GM13977 (cell line): ENCODE measurements at regions not wholly inside any gene's neighbourhood (a gene's known extent, or its start where the extent isn't known, plus 50 kb on each side); places are given as distances from the start of the nearest gene placed in this dataset.
"Not testable (repeated sequence)": the region's sequence is repeated elsewhere in the genome, so short reads cannot be mapped to it uniquely, and the experiment has no call there.

Experiments used
- DNase-seq: peaks from one replicate; pipeline ENCODE4 v3.0.0; 2012; ENCODE audit warnings: low spot score
- CTCF ChIP-seq: IDR thresholded peaks from 2 replicates; pipeline ENCODE4 v1.5.1; 2012; ENCODE audit warnings: mild to moderate bottlenecking, control low read depth; ENCODE audit not compliant: insufficient read depth; ENCODE audit errors: extremely low read depth, missing control alignments
- in situ Hi-C: fragments of 300-500 bp; cut with MboI; formaldehyde crosslinking; loops from one replicate; pipeline ENCODE4 v1.12.0; 2022; ENCODE audit warnings: low sequenced_read_pairs, low pct_unique_long_range_greater_than_20kb, mixed read lengths, inconsistent platforms; ENCODE audit not compliant: unreplicated experiment

GRCh38 chr22:26941896-26942636, 284.7 kb downstream of the MIAT start:
- TF ChIP-seq CTCF, result no peak
- in situ Hi-C loops, result no loop called here
- DNase-seq, result no peak

- no peak for TF ChIP-seq CTCF
- in situ Hi-C loops, result no loop called here
- DNase-seq, result no peak
These were observed 285.2 kb downstream of the MIAT start for GRCh38 chr22:26942637-26942957.

GRCh38 chr22:26945565-26945964, 288.2 kb downstream of the MIAT start:
- in situ Hi-C loops, result no loop called here
- DNase-seq, result no peak
- no peak for TF ChIP-seq CTCF

- in situ Hi-C loops, result no loop called here
- TF ChIP-seq CTCF, result no peak
- DNase-seq, result no peak
These were observed 291.8 kb downstream of the MIAT start for GRCh38 chr22:26949193-26949592.

GRCh38 chr22:26951139-26951538, 293.8 kb downstream of the MIAT start:
- in situ Hi-C loops, DNase-seq: not testable (repeated sequence)

- DNase-seq, result no peak
- in situ Hi-C loops, result no loop called here
- no peak for TF ChIP-seq CTCF
These were observed 294.6 kb downstream of the MIAT start for GRCh38 chr22:26952004-26952403.

GRCh38 chr22:26952451-26953011, 295.1 kb downstream of the MIAT start:
- TF ChIP-seq CTCF, result no peak
- DNase-seq, result no peak
- in situ Hi-C loops, result no loop called here
